ENCODE measurements at regions not wholly inside any gene's neighbourhood (a gene's known extent, or its start where the extent isn't known, plus 50 kb on each side); places are given as distances from the start of the nearest gene placed in this dataset.

GRCh38 chr20:12815778-12816408, 192.9 kb upstream of the SPTLC3 start:
- intact Hi-C loops (cut with DNase I; ENCODE audit: low total_unique reads) = no loop called here

DNA sequence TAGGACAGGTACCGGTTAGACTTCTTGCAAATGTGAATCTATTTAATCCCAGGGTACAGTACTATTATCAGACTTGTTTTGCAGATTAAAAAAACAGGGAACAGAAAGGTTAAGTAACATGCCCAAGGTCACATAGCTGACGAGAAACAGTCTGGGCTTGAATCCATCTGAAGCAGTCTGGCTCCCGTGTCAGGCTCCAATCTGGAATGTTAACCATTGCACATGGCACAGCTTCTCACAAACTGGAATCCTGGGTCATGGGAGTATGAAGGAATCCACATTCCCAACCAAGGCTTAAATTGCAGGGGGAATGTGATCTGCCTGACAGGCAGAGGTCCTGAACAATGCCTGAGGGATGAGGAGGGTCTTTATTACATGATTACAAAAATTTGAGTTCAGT, 187.5 kb upstream of the SPTLC3 start:
- Histone ChIP-seq H3K27me3 (replicated peaks in 1 of 7) (no peaks in the 10 kb centered on the region), H3K9me3 (no peaks in the 10 kb centered on the region), H3K4me1 (no peaks in the 10 kb centered on the region), H3K27ac (no peak overlapping the region), H3K36me3 (no peaks in the 10 kb centered on the region), H3K4me3 (no peak overlapping the region)
- no peak for DNase-seq
- no peak for TF ChIP-seq POLR2AphosphoS5 (IDR thresholded peaks at IDR 0.05)
- TF ChIP-seq, protein P1, sequence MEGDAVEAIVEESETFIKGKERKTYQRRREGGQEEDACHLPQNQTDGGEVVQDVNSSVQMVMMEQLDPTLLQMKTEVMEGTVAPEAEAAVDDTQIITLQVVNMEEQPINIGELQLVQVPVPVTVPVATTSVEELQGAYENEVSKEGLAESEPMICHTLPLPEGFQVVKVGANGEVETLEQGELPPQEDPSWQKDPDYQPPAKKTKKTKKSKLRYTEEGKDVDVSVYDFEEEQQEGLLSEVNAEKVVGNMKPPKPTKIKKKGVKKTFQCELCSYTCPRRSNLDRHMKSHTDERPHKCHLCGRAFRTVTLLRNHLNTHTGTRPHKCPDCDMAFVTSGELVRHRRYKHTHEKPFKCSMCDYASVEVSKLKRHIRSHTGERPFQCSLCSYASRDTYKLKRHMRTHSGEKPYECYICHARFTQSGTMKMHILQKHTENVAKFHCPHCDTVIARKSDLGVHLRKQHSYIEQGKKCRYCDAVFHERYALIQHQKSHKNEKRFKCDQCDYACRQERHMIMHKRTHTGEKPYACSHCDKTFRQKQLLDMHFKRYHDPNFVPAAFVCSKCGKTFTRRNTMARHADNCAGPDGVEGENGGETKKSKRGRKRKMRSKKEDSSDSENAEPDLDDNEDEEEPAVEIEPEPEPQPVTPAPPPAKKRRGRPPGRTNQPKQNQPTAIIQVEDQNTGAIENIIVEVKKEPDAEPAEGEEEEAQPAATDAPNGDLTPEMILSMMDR (IDR thresholded peaks at IDR 0.05 in 8 of 11, conservative IDR thresholded peaks at IDR 0.05 in 3 of 11) = no peak
- no peak for TF ChIP-seq POLR2A (IDR thresholded peaks at IDR 0.05)
- 50 to 68% (median 63%) methylated on average over 3 of the region's 3 CpGs for WGBS, 5 donors
- intact Hi-C loops (cut with DNase I; ENCODE audit: low total_unique reads) = no loop called here

More at GRCh38 chr20:12815778-12816408, 192.9 kb upstream of the SPTLC3 start:
- H3K4me1 ChIP-seq = no peaks in the 10 kb centered on the region
- no peak overlapping the region for H3K4me3 ChIP-seq
- no peak for DNase-seq
- no peaks in the 10 kb centered on the region for H3K27me3 ChIP-seq (replicated peaks in 1 of 7)
- WGBS, 5 donors = 63 to 73% (median 69%) methylated on average over 3 of the region's 3 CpGs
- H3K27ac ChIP-seq = no peak overlapping the region
- TF ChIP-seq POLR2A (IDR thresholded peaks at IDR 0.05) (no peak), POLR2AphosphoS5 (IDR thresholded peaks at IDR 0.05) (no peak)
- TF ChIP-seq, protein P1 (IDR thresholded peaks at IDR 0.05 in 8 of 11, conservative IDR thresholded peaks at IDR 0.05 in 3 of 11) = no peak
- H3K36me3 ChIP-seq = no peaks in the 10 kb centered on the region
- peaks cover 0 to 12% (median 6%) of the 10 kb centered on the region in 8 donors for H3K9me3 ChIP-seq

- DNase-seq = no peak
- TF ChIP-seq POLR2AphosphoS5 (IDR thresholded peaks at IDR 0.05) = no peak
- no peaks in the 10 kb centered on the region for H3K27me3 ChIP-seq (replicated peaks in 1 of 7)
- H3K4me3 ChIP-seq = no peak overlapping the region
- H3K36me3 ChIP-seq = no peaks in the 10 kb centered on the region
- H3K27ac ChIP-seq = no peak overlapping the region
- no peaks in the 10 kb centered on the region for H3K4me1 ChIP-seq
- intact Hi-C loops (cut with DNase I; ENCODE audit: low total_unique reads) = no loop called here
- WGBS, 5 donors = 70 to 85% (median 78%) methylated on average over 3 of the region's 3 CpGs
- H3K9me3 ChIP-seq = no peaks in the 10 kb centered on the region
These were observed 185.0 kb upstream of the SPTLC3 start for GRCh38 chr20:12823734-12824133.

- intact Hi-C loops (cut with DNase I; ENCODE audit: low total_unique reads) = no loop called here
- Histone ChIP-seq H3K27me3 (replicated peaks in 1 of 7) (no peaks in the 10 kb centered on the region), H3K4me1 (no peaks in the 10 kb centered on the region), H3K27ac (peak overlapping the region in 1 of 8 donors; percentile 2), H3K36me3 (no peaks in the 10 kb centered on the region), H3K9me3 (no peaks in the 10 kb centered on the region), H3K4me3 (no peak overlapping the region)
- no peak for DNase-seq
- WGBS, 5 donors = 45 to 60% (median 49%) methylated on average over 6 of the region's 6 CpGs
- no peak for TF ChIP-seq POLR2A (IDR thresholded peaks at IDR 0.05)
- TF ChIP-seq, protein P1 (IDR thresholded peaks at IDR 0.05 in 8 of 11, conservative IDR thresholded peaks at IDR 0.05 in 3 of 11) = no peak
- TF ChIP-seq POLR2AphosphoS5 (IDR thresholded peaks at IDR 0.05) = no peak
These were observed 184.2 kb upstream of the SPTLC3 start for GRCh38 chr20:12824328-12825225.
